Activated CD4-positive, alpha-beta T cell treated with anti-CD3 and anti-CD28 coated beads, Interleukin-2, amount 50 U/mL, for 48 hours (primary cell): ENCODE measurements at regions not wholly inside any gene's neighbourhood (a gene's known extent, or its start where the extent isn't known, plus 50 kb on each side); places are given as distances from the start of the nearest gene placed in this dataset.
A peak's percentile ranks its signal among the peaks of the same experiment; 100 is the strongest.

ENCODE experiments used
- DNase-seq, 2 experiments: peaks; one replicate each; pipeline ENCODE4 v3.0.0-alpha.2; 2020

DNA sequence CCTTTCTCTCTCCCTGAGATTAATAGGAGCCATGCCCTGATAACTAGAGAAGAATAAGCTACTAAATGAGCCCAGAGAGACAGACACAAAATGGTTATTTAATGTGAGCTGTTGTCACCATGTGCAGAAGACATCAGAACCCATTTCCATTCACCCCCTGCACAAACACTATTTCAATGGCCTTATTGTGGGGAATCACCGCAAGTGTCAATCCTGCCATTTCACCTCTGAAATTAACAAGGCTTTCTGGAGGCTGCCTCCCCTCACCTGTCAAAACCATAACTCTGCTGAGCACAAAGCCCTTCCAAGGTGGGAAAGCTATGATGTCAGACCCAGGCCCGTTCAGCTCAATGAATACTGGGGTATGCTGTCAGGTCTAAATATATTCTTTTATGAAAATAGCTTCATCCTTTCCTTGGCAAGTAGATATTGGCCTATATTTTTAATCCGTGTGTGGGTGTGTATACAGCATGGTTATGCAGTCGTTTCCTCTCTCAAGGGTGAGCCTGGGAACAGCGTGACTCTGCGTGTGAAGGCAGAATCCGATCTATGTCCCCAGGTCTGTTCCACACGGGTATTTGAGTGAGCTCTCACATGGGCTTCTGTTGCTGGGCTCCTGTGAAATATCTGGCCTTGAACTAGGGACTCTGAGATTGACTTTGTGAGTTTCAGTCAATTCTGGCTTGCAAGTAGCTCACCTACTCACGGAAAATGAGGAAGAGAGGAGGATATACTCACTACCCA, 266.3 kb downstream of the FBXW7 start:
- no peak for DNase-seq

DNA sequence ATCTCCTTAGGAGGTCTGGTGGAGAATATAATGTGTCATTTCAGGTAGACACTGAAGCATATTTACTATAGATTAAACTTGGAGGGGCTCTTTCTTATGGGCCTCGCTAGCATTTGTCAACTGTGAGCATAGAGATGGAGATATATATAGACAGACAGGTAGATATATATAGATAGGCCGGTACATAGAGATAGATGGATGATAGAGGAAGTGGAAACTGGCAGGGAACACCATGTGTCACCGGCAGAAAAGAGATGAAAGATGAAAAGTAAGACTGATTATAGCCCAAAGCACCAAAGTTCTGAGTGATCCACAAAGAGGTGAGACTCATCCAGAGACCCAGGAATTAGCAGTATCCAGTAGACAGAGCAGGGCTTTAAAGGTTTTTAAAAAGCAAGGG, 268.1 kb downstream of the FBXW7 start:
- DNase-seq: no peak

DNA sequence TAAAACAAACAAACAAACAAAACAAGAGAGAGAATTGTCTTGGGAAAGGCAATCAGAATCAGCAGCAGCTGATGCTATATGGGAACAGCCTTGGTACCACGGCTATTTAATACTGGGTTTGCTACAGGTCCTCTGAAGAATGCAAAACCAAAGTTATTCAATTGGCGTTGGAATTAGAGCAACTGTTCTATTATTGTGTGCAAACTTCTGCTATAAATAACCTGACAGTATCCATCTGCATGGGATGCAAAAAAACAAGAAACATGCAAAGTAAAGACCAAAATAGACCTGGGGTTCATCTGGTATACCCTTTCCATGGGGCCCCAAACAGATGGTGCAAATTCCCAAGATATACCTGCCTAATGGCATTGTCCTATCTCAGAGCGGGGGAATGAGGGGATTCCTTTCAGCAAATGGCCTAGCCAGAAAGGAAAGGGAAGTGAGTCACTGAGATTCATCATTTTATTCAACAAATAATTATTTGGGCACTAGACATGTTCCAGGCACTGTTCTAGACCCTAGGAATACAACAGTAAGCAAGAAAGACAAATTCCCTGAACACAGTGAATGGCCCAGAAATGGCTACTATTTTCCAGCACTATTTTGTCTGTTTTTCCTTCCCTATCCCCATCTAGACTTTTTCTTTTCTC, 268.9 kb downstream of the FBXW7 start:
- DNase-seq: no peak

DNA sequence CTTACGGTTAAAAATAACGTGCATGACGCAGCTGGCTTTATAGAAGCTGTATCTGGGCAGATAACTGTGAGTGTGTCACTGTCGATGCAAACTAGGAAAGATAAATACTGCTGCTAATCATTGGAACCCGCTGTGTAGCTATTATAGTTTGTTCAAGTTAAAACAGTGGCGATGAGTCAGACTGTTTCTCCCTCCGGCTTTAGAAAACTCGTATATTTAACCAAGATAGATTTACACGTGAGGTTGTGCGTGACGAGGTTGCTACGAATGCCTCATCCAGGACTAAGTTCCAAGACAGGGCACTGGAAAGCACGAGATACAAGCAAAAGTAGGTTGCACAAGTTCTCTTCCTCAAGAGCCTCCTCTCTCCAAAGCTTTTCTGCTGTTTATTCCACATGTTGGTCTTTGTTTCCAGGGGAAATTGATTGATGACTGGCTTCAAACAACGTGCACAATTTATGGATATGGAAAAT, 270.7 kb downstream of the FBXW7 start:
- DNase-seq: no peak

DNA sequence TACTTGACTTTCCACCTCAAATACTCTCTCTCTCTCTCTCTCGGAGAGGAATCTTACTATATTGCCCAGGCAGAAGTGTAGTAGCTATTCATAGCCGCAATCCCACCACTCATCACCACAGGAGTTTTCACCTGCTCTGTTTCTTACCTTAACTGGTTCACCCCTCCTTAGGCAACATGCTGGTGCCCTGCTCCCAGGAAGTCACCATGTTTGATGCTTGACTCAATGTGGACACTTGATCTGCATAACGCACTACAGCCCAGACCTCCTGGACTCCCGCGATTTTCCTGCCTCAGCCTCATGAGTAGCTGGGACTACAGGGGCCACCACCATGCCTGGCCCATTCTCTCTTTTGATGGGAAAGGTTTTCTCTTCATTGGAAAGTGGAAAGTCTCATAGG, 271.8 kb downstream of the FBXW7 start:
- no peak for DNase-seq

DNA sequence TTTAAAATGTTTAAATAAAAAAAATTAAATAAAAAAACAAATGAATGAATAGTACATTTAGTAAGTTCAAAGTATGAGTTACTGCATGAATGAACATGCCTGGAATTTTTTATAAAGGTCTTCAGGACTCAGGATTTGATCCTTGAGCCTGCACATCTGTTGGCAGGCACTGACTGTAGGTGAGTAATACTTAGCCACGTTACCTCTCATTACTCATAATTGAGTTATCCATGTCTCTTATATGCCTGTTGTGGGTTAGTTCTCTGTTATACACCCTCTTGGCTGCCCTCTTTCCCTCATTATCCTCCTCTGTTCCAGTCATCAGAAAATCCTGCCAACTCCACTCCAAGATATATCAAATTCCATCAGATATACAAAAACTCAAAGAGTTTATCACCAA, 276.0 kb downstream of the FBXW7 start:
- DNase-seq: no peak

DNA sequence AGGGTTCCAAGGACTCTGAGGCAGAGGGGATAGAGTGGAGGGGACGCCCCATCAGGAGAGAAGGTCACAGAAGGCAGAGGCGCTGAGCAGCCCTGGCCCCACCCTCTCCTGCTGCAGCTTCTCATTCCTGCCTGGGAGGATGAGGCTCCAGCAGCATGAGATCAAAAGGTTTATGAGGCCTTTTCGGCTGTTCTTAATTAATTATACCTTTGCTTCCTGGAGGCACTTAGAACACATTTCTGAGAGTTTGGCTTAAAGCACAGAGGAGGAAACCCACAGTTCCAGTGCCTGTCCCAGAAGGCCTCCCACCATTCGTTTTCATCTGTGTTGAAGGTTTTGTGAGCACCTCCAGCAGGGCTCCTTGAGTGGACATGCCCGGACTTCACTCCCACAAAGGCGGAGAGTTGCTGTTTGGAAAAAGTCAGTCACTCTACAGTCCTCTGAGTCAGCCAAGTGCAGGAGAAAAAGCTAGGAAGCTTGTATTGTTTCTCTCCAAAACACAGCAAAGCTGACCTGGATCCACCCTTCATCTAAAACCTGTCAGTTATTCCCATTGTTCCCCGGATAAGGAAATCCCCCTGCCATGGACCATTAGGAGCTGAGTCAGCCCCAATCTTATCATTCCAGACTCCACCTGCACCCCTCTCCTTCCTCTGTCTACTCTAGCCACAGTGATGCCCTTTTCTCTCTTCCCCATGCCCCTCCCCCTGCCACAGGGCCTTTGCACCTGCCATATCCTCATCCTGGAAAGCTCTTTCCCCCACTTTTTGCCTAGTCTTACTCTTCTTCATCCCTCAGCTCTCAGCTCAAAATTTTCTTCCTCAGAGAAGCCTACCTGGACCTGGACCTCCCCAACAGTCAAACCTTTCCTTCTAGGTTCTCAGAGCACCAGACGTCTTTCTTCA, 276.8 kb downstream of the FBXW7 start:
- no peak for DNase-seq

DNA sequence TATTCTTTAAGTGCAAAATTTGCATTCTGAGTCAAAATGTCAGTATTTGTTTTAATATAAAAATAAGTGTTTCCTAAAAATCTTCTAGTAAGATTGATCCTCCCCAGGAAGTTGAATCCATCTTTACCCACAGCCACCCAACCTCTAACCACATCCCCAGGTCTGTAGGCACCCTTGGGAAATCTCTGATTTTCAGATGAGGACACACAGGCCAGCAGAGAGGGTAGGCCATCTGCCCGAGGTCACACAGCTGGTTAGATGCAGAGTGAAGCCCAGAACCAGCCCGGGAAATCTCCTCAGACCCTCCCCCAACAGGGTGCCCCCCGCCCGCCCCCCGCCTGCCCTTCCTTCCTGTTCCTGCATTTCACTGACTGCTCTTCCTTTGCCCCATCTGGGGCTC, 277.5 kb downstream of the FBXW7 start:
- DNase-seq: no peak

DNA sequence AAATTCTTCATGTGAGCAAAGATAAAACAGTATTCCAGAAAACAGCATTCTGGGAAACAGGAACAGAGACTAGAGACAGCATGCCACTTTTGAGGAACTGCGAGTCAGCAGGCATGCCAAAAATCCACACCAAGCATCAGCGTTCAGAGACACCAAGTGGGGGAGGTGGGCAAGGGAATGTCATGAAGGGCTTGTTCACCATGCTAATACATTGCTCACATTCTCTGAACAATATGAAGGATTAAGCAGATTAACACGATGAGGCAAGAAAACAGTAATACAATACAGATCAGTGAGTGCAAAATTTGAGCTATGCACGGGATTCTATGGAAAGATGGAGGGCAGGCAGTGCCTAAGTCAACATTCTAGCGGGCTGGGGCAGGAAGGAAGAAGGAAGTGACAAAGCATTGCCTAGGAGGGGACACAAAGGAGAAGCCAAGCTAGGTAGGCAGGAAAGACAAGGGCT, 278.3 kb downstream of the FBXW7 start:
- no peak for DNase-seq

DNA sequence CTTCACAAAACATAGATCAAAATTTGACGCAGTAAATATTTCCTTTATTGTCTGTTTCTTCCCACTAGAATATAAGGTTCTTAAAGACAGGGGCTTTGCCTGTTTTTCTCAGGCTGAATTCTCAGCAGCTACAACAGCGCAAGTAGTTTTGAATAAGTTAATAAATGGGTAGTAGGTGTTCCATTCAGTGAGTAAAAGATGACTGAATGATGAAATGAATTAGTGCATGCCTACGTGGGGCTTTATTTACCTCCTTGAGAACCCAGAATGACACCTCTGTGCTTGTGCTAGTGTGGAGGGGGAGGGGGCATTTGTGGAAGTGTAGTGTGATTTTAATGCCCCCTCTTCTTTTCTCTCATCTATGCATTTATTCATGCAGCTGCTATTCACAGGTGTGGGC, 278.9 kb downstream of the FBXW7 start:
- no peak for DNase-seq

DNA sequence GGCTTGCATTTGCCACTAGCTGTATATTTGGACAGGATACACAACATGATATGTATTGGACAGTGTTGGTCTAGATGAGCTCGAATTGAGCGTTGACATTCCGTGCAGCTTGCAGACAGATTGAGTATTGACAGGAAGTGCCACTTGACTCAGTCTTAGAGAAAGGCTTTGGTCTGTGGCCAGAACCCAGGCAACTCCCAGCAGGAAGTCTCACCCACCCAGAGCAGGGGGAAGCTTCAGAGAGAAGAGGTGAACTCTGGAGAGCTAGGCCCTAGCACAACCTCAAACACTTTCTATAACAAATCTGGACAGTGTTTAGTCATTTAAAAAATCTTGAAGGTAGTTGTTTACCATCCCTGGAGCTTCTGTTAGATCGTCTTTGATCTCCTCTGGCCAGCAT, 280.5 kb downstream of the FBXW7 start:
- peak; percentile 53 to 65 for DNase-seq

DNA sequence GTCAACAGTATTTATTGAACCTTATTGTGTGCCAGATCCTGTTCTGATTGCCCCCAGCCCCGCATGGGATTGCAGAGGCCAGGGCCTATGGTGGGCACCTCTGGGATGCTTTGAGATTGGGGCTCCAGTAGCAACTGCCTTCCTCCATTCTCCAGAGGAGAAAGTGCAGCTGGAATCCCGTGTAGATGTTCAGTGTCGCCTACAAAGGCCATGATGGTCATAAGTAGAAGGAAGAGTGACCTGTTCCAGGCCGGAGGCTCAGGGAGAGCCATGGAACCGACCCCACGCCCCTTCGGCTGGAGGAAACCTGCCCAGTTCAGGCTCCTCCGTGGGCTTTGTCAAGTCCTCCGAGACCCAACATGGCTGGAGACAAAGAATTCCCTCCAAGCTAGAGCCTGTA, 287.5 kb downstream of the FBXW7 start:
- no peak for DNase-seq

DNA sequence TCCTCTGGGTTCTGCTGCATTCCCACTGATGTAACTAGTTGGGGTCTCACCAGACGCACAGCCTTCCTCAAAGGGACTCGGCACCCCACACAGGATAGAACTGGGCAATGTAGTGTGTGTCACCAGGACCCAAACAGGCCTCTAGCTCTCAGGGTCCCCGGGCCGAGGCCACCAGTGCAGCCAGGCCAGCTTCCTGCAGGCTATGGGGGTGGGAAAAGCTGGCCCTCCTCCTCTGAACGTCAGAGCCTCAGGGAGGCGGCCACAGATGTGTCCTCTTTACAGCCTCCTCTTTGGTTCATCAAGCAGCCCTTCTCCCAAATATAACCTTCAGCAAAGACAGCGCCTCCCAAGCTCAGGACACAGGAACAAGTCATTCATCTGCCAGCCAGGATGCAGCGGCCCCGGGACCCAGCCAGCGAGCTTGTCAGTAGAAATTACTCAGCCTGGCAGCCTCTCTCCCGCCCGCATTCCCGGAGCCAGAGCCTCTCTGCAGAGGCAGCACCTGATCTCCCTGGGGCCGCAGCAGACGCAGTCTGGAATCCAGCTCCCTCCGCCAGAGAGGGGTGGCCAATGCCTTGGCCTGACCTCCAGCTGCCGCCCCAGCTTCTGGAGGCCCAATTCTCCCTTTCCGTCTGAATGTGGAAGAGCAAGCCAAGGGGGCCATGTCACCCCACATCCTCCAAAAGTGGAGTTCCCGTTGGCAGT, 288.5 kb downstream of the FBXW7 start:
- DNase-seq: no peak

DNA sequence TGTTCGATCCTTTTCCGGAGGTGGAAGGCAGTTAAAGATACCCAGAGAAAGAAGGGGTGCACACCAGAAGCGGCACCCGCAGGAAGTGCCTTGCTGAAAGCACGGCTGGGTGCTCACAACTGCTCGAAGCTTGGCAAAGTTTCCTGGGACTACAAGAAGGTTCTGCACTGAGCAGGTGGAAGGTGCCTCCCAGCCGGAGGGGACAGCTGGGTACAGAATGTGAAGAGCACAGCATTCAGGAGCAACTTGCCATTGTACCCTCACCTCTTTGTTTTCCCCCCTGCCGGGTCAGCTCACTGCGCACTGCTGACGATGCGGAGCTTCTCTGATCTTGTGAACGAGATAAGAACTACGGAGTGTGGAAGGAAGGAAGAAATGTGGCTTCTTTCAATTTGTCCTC, 289.2 kb downstream of the FBXW7 start:
- no peak for DNase-seq

DNA sequence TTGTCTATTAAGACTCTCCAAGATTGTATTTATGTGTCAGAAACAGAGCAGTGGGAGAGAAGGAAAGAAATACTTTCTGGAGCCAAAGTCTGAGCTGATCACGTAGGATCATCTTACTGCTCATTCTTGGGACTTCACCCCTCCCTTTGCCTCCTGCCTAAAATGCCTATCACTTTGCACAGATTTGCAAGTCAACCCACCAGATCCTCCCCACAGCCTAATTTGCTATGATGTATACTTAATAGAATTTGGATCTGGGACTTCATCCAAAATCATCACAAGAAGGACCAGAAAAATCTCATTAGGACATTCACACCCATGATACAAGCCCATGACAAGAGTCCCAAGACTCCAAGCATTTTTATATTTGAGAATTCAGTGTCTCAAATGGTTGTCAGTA, 290.2 kb downstream of the FBXW7 start:
- DNase-seq: no peak

DNA sequence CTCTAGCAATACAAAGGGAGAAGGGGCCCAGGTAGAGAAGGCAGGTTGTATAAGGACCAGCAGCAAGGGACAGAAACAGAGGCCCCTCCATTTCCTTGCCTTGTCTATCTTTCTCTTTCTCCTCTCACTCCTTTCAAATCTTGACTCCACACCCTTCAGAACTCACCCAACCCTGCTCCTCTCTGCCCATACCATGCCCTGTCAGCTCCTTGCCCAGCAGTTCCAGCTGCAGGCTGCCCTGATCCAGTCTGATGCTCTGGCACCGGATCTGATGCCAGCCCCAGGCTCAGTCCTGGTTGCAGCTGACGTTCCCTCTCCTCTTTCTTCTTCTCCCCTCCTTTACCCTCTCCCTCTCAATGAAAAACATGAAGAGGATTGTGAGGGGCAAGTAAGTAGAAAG, 291.2 kb downstream of the FBXW7 start:
- DNase-seq: no peak

DNA sequence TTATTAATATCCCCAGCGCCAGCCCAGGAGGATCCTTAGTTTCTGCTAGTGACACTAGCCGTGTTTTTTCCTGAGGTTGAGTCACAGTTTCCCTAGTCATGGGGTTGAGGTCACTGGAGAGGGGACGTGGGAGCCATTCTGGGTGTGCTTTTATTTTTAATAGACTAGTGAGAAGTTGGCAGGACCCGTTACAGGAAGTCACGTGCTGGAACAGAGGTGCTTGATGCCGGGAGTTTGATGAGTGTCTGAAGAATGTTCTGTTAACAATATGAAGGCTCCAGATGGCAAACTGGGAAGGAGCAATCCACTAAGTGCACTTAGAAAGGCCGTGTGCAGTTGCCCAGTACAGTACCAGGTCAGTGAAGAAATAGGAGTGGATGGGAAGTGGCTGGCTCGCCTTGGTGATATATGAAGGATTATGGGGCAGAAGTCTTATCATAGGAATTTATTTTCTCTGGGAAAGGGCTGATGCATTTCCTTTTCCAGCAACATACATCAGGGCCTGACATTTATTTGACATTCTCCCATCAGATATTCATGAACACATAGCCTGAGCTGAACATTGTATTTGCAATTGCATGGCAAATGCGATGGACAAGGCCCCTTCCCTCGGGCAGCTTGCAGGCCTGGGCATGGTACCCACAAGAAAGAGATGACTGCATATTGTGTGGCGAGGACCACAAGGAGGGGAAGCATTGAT, 291.8 kb downstream of the FBXW7 start:
- no peak for DNase-seq

DNA sequence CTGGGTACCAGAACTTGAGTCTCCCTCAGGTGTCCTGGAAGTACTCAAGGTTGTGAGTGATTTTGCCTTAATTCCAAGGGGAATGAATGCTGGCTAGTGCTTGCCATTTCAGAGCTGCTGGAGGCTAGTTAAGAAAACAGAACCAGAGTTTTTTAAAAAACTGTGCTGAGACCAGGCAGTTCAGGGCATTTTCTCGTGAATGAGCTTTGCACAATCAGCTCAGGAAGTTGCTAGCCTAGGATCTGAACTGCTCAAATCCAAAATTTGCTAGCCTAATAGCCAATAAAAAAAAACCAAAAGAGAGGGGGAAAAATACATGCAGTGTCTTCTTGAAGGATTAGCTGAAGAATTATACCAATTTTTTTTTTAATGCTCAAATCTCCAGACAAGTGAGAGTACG, 292.7 kb downstream of the FBXW7 start:
- DNase-seq: no peak

DNA sequence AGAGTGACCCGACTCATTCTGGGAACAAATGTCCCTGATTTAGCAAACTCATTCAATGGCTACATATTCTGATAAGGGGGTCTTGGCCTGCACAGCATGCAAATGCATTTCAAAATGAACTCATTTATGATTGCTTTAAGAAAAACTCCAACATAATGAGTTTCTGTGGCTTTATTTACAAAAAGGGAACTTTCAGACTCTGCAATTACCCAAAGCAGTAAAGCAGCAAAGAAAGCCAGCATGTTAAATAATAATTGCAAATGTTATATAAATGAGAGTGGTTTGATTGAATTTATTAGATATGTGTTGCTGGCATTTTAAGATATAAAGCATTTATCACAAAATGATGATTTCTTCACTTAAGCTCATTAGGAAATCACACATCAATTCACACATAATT, 295.7 kb downstream of the FBXW7 start:
- DNase-seq: no peak

DNA sequence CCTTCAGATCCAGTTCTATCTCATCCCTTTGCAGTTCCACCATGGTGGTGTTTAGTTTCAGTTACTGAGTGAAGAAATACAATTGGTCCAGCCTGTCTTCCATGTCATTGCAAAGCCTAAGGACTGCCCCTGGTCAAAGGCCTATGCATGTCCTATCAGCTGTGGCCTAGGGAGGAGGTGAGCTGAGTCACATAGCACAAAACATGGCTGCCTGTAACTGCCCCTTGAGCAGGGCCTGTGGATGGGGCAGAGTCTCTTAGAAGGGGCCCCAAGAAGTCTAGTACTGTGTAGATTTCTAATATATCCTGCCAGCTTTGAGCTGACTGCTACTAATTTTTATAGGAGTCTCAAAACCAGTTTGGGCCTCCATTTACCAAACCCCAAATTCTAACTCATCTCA, 296.7 kb downstream of the FBXW7 start:
- DNase-seq: no peak

DNA sequence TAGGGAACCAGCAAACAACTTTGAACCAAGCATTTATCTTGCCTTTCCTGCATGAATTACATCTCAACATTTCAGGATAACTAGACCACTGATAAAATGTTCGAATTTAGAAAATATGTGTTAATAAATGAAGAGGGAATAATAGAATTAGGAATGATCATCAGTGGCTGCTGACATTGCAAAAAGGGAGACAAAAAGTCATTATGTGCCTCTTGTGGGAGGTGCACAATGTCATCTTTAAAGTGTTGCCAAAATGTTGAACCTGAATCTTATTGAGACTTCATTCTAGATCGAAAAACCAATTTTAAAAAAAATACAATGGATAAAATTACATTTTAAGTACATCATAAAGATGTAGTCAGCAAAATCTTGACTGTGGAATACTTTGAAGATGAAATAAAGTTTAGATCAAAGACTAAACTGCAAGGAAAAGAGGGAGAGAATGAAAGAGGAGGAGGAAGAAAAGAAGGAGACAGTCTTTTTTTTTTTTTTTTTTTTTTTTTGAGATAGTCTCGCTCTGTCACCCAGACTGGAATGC, 299.3 kb downstream of the FBXW7 start:
- no peak for DNase-seq

DNA sequence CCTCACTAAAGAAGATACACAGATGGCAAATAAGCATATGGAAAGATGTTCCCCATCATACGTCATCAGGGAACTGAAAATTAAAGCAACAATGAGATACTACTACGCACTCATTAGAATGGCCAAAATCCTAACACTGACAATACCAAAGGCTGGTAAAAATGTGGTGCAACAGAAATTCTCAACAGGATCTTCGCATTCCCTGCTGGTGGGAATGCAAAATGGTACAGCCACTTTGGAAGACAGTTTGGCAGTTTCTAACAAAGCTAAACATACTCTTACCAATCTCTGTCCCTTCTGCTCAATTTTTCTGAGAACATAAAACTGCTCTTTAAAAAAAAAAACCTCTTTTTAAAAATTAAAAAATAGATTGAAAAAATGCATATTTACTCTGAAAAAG, 300.2 kb downstream of the FBXW7 start:
- no peak for DNase-seq
